GM18520 (cell line): ENCODE measurements at regions not wholly inside any gene's neighbourhood (a gene's known extent, or its start where the extent isn't known, plus 50 kb on each side); places are given as distances from the start of the nearest gene placed in this dataset.
"Not testable (repeated sequence)": the region's sequence is repeated elsewhere in the genome, so short reads cannot be mapped to it uniquely, and the experiment has no call there.

ENCODE experiments used
- ATAC-seq: cut with Tn5 transposase; IDR thresholded peaks from one replicate; pipeline ENCODE4 v1.9.1; 2021; ENCODE audit not compliant: unreplicated experiment

GRCh38 chr9:96133321-96134021 is 168.5 kb downstream of the HSD17B3 start:
- no peak for ATAC-seq

GRCh38 chr9:96131825-96132224 is 170.2 kb downstream of the HSD17B3 start:
- ATAC-seq: no peak

GRCh38 chr9:96130970-96131369 is 171.0 kb downstream of the HSD17B3 start:
- no peak for ATAC-seq

GRCh38 chr9:96129747-96130146 is 172.2 kb downstream of the HSD17B3 start:
- no peak for ATAC-seq

GRCh38 chr9:96128880-96129279 is 173.1 kb downstream of the HSD17B3 start:
- no peak for ATAC-seq

- no peak for ATAC-seq
Measured at GRCh38 chr9:96126321-96126881, 175.6 kb downstream of the HSD17B3 start.

- no peak for ATAC-seq
Measured at GRCh38 chr9:96125624-96126023, 176.4 kb downstream of the HSD17B3 start.

- no peak for ATAC-seq
Measured at GRCh38 chr9:96122751-96123150, 179.2 kb downstream of the HSD17B3 start.

- ATAC-seq: no peak
Measured at GRCh38 chr9:96122282-96122681, 179.7 kb downstream of the HSD17B3 start.

GRCh38 chr9:96121136-96121535 is 180.8 kb downstream of the HSD17B3 start:
- ATAC-seq: no peak

GRCh38 chr9:96117398-96118080 is 184.4 kb downstream of the HSD17B3 start:
- ATAC-seq: no peak

- no peak for ATAC-seq
Measured at GRCh38 chr9:96116275-96117064, 185.5 kb downstream of the HSD17B3 start.

GRCh38 chr9:96115836-96116235 is 186.1 kb downstream of the HSD17B3 start:
- ATAC-seq: no peak

- ATAC-seq: no peak
Measured at GRCh38 chr9:96113032-96113431, 188.9 kb downstream of the HSD17B3 start.

- ATAC-seq: no peak
Measured at GRCh38 chr9:96109680-96110351, 192.2 kb downstream of the HSD17B3 start.

- ATAC-seq: no peak
Measured at GRCh38 chr9:96108691-96109380, 193.1 kb downstream of the HSD17B3 start.

- ATAC-seq: no peak
Measured at GRCh38 chr9:96107436-96107835, 194.5 kb downstream of the HSD17B3 start.

- ATAC-seq: no peak
Measured at GRCh38 chr9:96100385-96101300, 201.3 kb downstream of the HSD17B3 start.

- not testable (repeated sequence) for ATAC-seq
Measured at GRCh38 chr9:96090630-96091029, 211.3 kb downstream of the HSD17B3 start.
